ENCODE measurements at regions not wholly inside any gene's neighbourhood (a gene's known extent, or its start where the extent isn't known, plus 50 kb on each side); places are given as distances from the start of the nearest gene placed in this dataset.

GRCh38 chr2:173854840-173855239, 110.3 kb downstream of the SP3 start:
- no peak overlapping the region for H3K4me3 Mint-ChIP-seq (ENCODE audit: unreplicated experiment)
- ChIA-PET CTCF (interaction anchor here (0.7 kb wide), 1 partner anchor 33 kb away, joined by 3 read pairs; no protein-coding TSS in a partner anchor), POLR2A (no interaction called here)
- intact Hi-C loops (cut with micrococcal nuclease), result no loop called here
- peak; percentile 61 for DNase-seq (ENCODE audit: unreplicated experiment)
- H3K9me3 Mint-ChIP-seq (ENCODE audit: unreplicated experiment), result no peaks in the 10 kb centered on the region
- H3K4me1 Mint-ChIP-seq (ENCODE audit: insufficient read depth, unreplicated experiment), result peaks cover 12% of the 10 kb centered on the region
- H3K27ac Mint-ChIP-seq (ENCODE audit: low read depth, unreplicated experiment), result peak overlapping the region; percentile 17
- peaks cover 21% of the 10 kb centered on the region for H3K27me3 Mint-ChIP-seq (ENCODE audit: insufficient read depth, unreplicated experiment)
- no TSS peak for BruUV-seq (replicated peaks)
- TF ChIP-seq, protein P1, sequence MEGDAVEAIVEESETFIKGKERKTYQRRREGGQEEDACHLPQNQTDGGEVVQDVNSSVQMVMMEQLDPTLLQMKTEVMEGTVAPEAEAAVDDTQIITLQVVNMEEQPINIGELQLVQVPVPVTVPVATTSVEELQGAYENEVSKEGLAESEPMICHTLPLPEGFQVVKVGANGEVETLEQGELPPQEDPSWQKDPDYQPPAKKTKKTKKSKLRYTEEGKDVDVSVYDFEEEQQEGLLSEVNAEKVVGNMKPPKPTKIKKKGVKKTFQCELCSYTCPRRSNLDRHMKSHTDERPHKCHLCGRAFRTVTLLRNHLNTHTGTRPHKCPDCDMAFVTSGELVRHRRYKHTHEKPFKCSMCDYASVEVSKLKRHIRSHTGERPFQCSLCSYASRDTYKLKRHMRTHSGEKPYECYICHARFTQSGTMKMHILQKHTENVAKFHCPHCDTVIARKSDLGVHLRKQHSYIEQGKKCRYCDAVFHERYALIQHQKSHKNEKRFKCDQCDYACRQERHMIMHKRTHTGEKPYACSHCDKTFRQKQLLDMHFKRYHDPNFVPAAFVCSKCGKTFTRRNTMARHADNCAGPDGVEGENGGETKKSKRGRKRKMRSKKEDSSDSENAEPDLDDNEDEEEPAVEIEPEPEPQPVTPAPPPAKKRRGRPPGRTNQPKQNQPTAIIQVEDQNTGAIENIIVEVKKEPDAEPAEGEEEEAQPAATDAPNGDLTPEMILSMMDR (IDR thresholded peaks at IDR 0.05; ENCODE audit: unreplicated experiment), result no peak
- no peaks in the 10 kb centered on the region for H3K36me3 Mint-ChIP-seq (ENCODE audit: insufficient read depth, unreplicated experiment)

GRCh38 chr2:173855661-173856060, 109.5 kb downstream of the SP3 start:
- Mint-ChIP-seq H3K36me3 (ENCODE audit: insufficient read depth, unreplicated experiment) (no peaks in the 10 kb centered on the region), H3K4me3 (ENCODE audit: unreplicated experiment) (no peak overlapping the region), H3K27ac (ENCODE audit: low read depth, unreplicated experiment) (no peak overlapping the region), H3K4me1 (ENCODE audit: insufficient read depth, unreplicated experiment) (peaks cover 12% of the 10 kb centered on the region), H3K9me3 (ENCODE audit: unreplicated experiment) (no peaks in the 10 kb centered on the region), H3K27me3 (ENCODE audit: insufficient read depth, unreplicated experiment) (peaks cover 29% of the 10 kb centered on the region)
- no peak for DNase-seq (ENCODE audit: unreplicated experiment)
- ChIA-PET POLR2A (interaction anchor here (1.0 kb wide), 1 partner anchor 38 kb away, joined by 5 read pairs; no protein-coding TSS in a partner anchor), CTCF (no interaction called here)
- BruUV-seq (replicated peaks), result no TSS peak
- intact Hi-C loops (cut with micrococcal nuclease), result no loop called here
- TF ChIP-seq, protein P1 (IDR thresholded peaks at IDR 0.05; ENCODE audit: unreplicated experiment), result no peak
